ENCODE measurements at regions not wholly inside any gene's neighbourhood (a gene's known extent, or its start where the extent isn't known, plus 50 kb on each side); places are given as distances from the start of the nearest gene placed in this dataset.
"Not testable (repeated sequence)": the region's sequence is repeated elsewhere in the genome, so short reads cannot be mapped to it uniquely, and the experiment has no call there.

- H3K36me3 ChIP-seq (ENCODE audit: control insufficient read depth, insufficient read depth, low read length); POLR2A ChIA-PET; H3K4me1 ChIP-seq; H3K9me3 ChIP-seq; H3K4me1 Mint-ChIP-seq (ENCODE audit: low read depth, unreplicated experiment); H3K27me3 Mint-ChIP-seq (ENCODE audit: insufficient read depth, unreplicated experiment); BruUV-seq (replicated peaks); H3K27me3 ChIP-seq (replicated peaks; ENCODE audit: control insufficient read depth, insufficient read depth, low read length); H3K36me3 Mint-ChIP-seq (ENCODE audit: insufficient read depth, unreplicated experiment): not testable (repeated sequence)
- CTCF ChIA-PET: interaction anchor here (0.7 kb wide), 1 partner anchor 30 kb away, joined by 3 read pairs; no protein-coding TSS in a partner anchor
- Mint-ChIP-seq H3K9me3 (ENCODE audit: unreplicated experiment) (peaks cover 13% of the 10 kb centered on the region), H3K4me3 (ENCODE audit: unreplicated experiment) (peak overlapping the region; percentile 80), H3K27ac (ENCODE audit: unreplicated experiment) (peak overlapping the region; percentile 95)
- peak overlapping the region; percentile 26 for H3K4me3 ChIP-seq (ENCODE audit: low read depth, low read length)
- intact Hi-C loops (cut with micrococcal nuclease; ENCODE audit: unreplicated experiment): loop anchor here (5.0 kb wide), 1 partner anchor 78 kb away; the partner anchor contains the start of gene NR4A2
- peak; percentile 59 to 71 for DNase-seq
Measured at GRCh38 chr2:156254637-156255067, 77.9 kb downstream of the NR4A2 start.

GRCh38 chr2:156253765-156254164 is 78.8 kb downstream of the NR4A2 start:
- H3K27ac Mint-ChIP-seq (ENCODE audit: unreplicated experiment): peak overlapping the region; percentile 95
- BruUV-seq (replicated peaks): TSS peak; percentile 46
- H3K4me3 ChIP-seq (ENCODE audit: low read depth, low read length): peak overlapping the region; percentile 26
- H3K4me3 Mint-ChIP-seq (ENCODE audit: unreplicated experiment): peak overlapping the region; percentile 80
- H3K9me3 ChIP-seq: no peaks in the 10 kb centered on the region
- H3K4me1 ChIP-seq: peaks cover 6% of the 10 kb centered on the region
- intact Hi-C loops (cut with micrococcal nuclease; ENCODE audit: unreplicated experiment): loop anchor here (5.0 kb wide), 1 partner anchor 79 kb away; the partner anchor contains the start of gene NR4A2
- peaks cover 13% of the 10 kb centered on the region for H3K9me3 Mint-ChIP-seq (ENCODE audit: unreplicated experiment)
- CTCF ChIA-PET: no interaction called here
- POLR2A ChIA-PET: no interaction called here
- no peaks in the 10 kb centered on the region for H3K27me3 ChIP-seq (replicated peaks; ENCODE audit: control insufficient read depth, insufficient read depth, low read length)
- H3K27me3 Mint-ChIP-seq (ENCODE audit: insufficient read depth, unreplicated experiment): no peaks in the 10 kb centered on the region
- DNase-seq: no peak
- no peaks in the 10 kb centered on the region; the same call in 1 of the 2 replicates for H3K36me3 ChIP-seq (ENCODE audit: control insufficient read depth, insufficient read depth, low read length)
- no peak for TF ChIP-seq CTCF (IDR thresholded peaks at IDR 0.05; ENCODE audit: insufficient read depth in 1 of 2, low read depth in 1 of 2, low read length in 1 of 2, severe bottlenecking in 1 of 2, unreplicated experiment in 1 of 2)
- H3K36me3 Mint-ChIP-seq (ENCODE audit: insufficient read depth, unreplicated experiment): peaks cover 4% of the 10 kb centered on the region
- H3K4me1 Mint-ChIP-seq (ENCODE audit: low read depth, unreplicated experiment): peaks cover 8% of the 10 kb centered on the region

- Mint-ChIP-seq H3K4me3 (ENCODE audit: unreplicated experiment) (no peak overlapping the region), H3K9me3 (ENCODE audit: unreplicated experiment) (peaks cover 14% of the 10 kb centered on the region), H3K27ac (ENCODE audit: unreplicated experiment) (no peak overlapping the region), H3K27me3 (ENCODE audit: insufficient read depth, unreplicated experiment) (no peaks in the 10 kb centered on the region), H3K4me1 (ENCODE audit: low read depth, unreplicated experiment) (no peaks in the 10 kb centered on the region), H3K36me3 (ENCODE audit: insufficient read depth, unreplicated experiment) (no peaks in the 10 kb centered on the region)
- Histone ChIP-seq H3K36me3 (ENCODE audit: control insufficient read depth, insufficient read depth, low read length) (no peaks in the 10 kb centered on the region; the same call in 1 of the 2 replicates), H3K4me3 (ENCODE audit: low read depth, low read length) (no peak overlapping the region), H3K4me1 (no peaks in the 10 kb centered on the region), H3K27me3 (replicated peaks; ENCODE audit: control insufficient read depth, insufficient read depth, low read length) (no peaks in the 10 kb centered on the region), H3K9me3 (no peaks in the 10 kb centered on the region)
- no peak for DNase-seq
- CTCF ChIA-PET: no interaction called here
- POLR2A ChIA-PET: no interaction called here
- intact Hi-C loops (cut with micrococcal nuclease; ENCODE audit: unreplicated experiment): no loop called here
- BruUV-seq (replicated peaks): no TSS peak
- no peak for TF ChIP-seq CTCF (IDR thresholded peaks at IDR 0.05; ENCODE audit: insufficient read depth in 1 of 2, low read depth in 1 of 2, low read length in 1 of 2, severe bottlenecking in 1 of 2, unreplicated experiment in 1 of 2)
Measured at GRCh38 chr2:156242874-156243273, 89.6 kb downstream of the NR4A2 start.

DNA sequence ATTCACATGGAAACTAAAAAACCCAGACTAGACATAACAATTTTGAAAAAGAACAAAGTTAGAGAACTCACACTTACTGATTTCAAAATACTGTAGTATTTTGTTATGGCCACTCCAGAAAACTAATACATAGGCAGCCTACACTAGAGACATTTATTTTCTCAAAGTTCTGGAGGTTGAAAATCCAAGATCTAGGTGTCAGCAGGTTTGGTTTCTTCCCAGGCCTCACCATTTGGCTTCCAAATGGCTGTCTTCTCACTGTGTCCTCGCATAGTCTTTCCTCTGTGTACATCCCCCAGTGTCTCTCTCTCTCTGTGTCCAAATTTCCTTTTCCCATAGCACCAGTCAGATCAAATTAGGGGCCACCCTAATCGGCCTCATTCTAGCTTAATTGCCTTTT is 95.0 kb downstream of the NR4A2 start:
- Mint-ChIP-seq H3K27ac (ENCODE audit: unreplicated experiment) (no peak overlapping the region), H3K4me1 (ENCODE audit: low read depth, unreplicated experiment) (no peaks in the 10 kb centered on the region), H3K36me3 (ENCODE audit: insufficient read depth, unreplicated experiment) (no peaks in the 10 kb centered on the region), H3K9me3 (ENCODE audit: unreplicated experiment) (peaks cover 35% of the 10 kb centered on the region), H3K27me3 (ENCODE audit: insufficient read depth, unreplicated experiment) (no peaks in the 10 kb centered on the region), H3K4me3 (ENCODE audit: unreplicated experiment) (no peak overlapping the region)
- no peak for DNase-seq
- no peak overlapping the region for H3K4me3 ChIP-seq (ENCODE audit: low read depth, low read length)
- CTCF ChIA-PET: no interaction called here
- BruUV-seq (replicated peaks): no TSS peak
- H3K9me3 ChIP-seq: peaks cover 8% of the 10 kb centered on the region
- no peaks in the 10 kb centered on the region for H3K4me1 ChIP-seq
- no peak for TF ChIP-seq CTCF (IDR thresholded peaks at IDR 0.05; ENCODE audit: insufficient read depth in 1 of 2, low read depth in 1 of 2, low read length in 1 of 2, severe bottlenecking in 1 of 2, unreplicated experiment in 1 of 2)
- H3K36me3 ChIP-seq (ENCODE audit: control insufficient read depth, insufficient read depth, low read length): no peaks in the 10 kb centered on the region
- intact Hi-C loops (cut with micrococcal nuclease; ENCODE audit: unreplicated experiment): no loop called here
- POLR2A ChIA-PET: no interaction called here
- no peaks in the 10 kb centered on the region for H3K27me3 ChIP-seq (replicated peaks; ENCODE audit: control insufficient read depth, insufficient read depth, low read length)

All from Caco-2 (cell line).